SK-N-SH (cell line): ENCODE measurements at regions not wholly inside any gene's neighbourhood (a gene's known extent, or its start where the extent isn't known, plus 50 kb on each side); places are given as distances from the start of the nearest gene placed in this dataset.

Experiments
- CTCF ChIA-PET: fragments of 300-600, 350-600 bp; formaldehyde crosslinking; extraction: SDS; loops from one replicate; lab custom pipeline; 2021; lab: Yijun Ruan, JAX
- POLR2A ChIA-PET: fragments of 350-600 bp; sonication (Branson Sonifier 250); formaldehyde crosslinking; extraction: SDS; loops from one replicate; lab custom pipeline; 2020; ENCODE audit warnings: antibody characterized with exemption, inconsistent platforms; lab: Yijun Ruan, JAX
- DNase-seq: peaks from one replicate; pipeline ENCODE4 v3.0.0; 2012
- H2AFZ ChIP-seq: fragments of 200-600 bp; sonication (generic); 2 replicates; pipeline ENCODE4 v1.8.1; 2016; ENCODE audit warnings: antibody characterized with exemption, mild to moderate bottlenecking, low read depth
- H3F3A ChIP-seq: fragments of 200-600 bp; sonication (generic); replicated peaks from 2 replicates; pipeline ENCODE3; 2016; ENCODE audit warnings: antibody characterized with exemption, mild to moderate bottlenecking; ENCODE audit not compliant: insufficient read depth
- H3K27ac ChIP-seq, 2 experiments: fragments of 200-500 bp in 1 of 2; fragments of 200-600 bp in 1 of 2; sonication (Bioruptor generic) in 1 of 2; sonication (generic), shearing (Covaris generic) in 1 of 2; 2 replicates each; pipeline versions ENCODE4 v1.5.1 to v1.6.1; 2014 to 2016; ENCODE audit warnings: low read depth in 2 of 2, inconsistent platforms in 1 of 2, low read length in 1 of 2, mild to moderate bottlenecking in 1 of 2, mixed read lengths in 1 of 2
- H3K27me3 ChIP-seq: fragments of 200-600 bp; sonication (generic), shearing (Covaris generic); 2 replicates; pipeline ENCODE4 v1.6.1; 2016; ENCODE audit warnings: mixed run types; ENCODE audit not compliant: insufficient read depth
- H3K36me3 ChIP-seq, 2 experiments: fragments of 200-500 bp in 1 of 2; fragments of 200-600 bp in 1 of 2; sonication (Bioruptor generic) in 1 of 2; sonication (generic) in 1 of 2; replicated peaks in 1 of 2; 2 replicates each; pipeline versions ENCODE3 to v1.5.1; 2014 to 2016; ENCODE audit warnings: low read length in 1 of 2, mild to moderate bottlenecking in 1 of 2; ENCODE audit not compliant: insufficient read depth in 2 of 2, control insufficient read depth in 1 of 2
- H3K4me1 ChIP-seq, 2 experiments: fragments of 200-500 bp in 1 of 2; fragments of 200-600 bp in 1 of 2; sonication (Bioruptor generic) in 1 of 2; sonication (generic), shearing (Covaris generic) in 1 of 2; 2 replicates each; pipeline versions ENCODE4 v1.5.1 to v1.6.1; 2014 to 2016; ENCODE audit warnings: low read depth in 1 of 2, low read length in 1 of 2, mixed run types in 1 of 2; ENCODE audit not compliant: insufficient read depth in 2 of 2, control insufficient read depth in 1 of 2
- H3K4me2 ChIP-seq: fragments of 200-600 bp; sonication (generic), shearing (Covaris generic); 2 replicates; pipeline ENCODE4 v1.6.1; 2017; ENCODE audit warnings: mixed run types
- H3K4me3 ChIP-seq, 2 experiments: fragments of 200-500 bp in 1 of 2; fragments of 200-600 bp in 1 of 2; sonication (Bioruptor generic) in 1 of 2; sonication (generic), shearing (Covaris generic) in 1 of 2; 2 replicates each; pipeline versions ENCODE4 v1.5.1 to v1.8.1; 2014 to 2016; ENCODE audit warnings: low read depth in 2 of 2, inconsistent platforms in 1 of 2, low read length in 1 of 2, mild to moderate bottlenecking in 1 of 2, mixed read lengths in 1 of 2, moderate library complexity in 1 of 2
- H3K79me2 ChIP-seq: fragments of 200-600 bp; sonication (generic); 2 replicates; pipeline ENCODE4 v1.8.1; 2017; ENCODE audit warnings: mild to moderate bottlenecking; ENCODE audit not compliant: insufficient read depth
- H3K9ac ChIP-seq: fragments of 200-600 bp; sonication (generic); 2 replicates; pipeline ENCODE4 v1.6.1; 2017; ENCODE audit warnings: mixed run types
- H3K9me2 ChIP-seq: fragments of 200-600 bp; sonication (generic); 2 replicates; pipeline ENCODE4 v1.6.1; 2017; ENCODE audit warnings: mixed run types
- H3K9me3 ChIP-seq: fragments of 200-600 bp; sonication (generic); 2 replicates; pipeline ENCODE4 v1.6.1; 2017; ENCODE audit warnings: mixed run types, mild to moderate bottlenecking, moderate library complexity
- H4K20me1 ChIP-seq: fragments of 200-600 bp; sonication (generic); 2 replicates; pipeline ENCODE4 v1.6.1; 2017; ENCODE audit warnings: mild to moderate bottlenecking, mixed run types; ENCODE audit not compliant: insufficient read depth
- CHD2 ChIP-seq: fragments of 150-350 bp; IDR thresholded peaks from 2 replicates; pipeline ENCODE4 v1.6.1; 2018; ENCODE audit warnings: low read length; ENCODE audit not compliant: partially characterized antibody
- CTCF ChIP-seq: fragments of 200-600 bp; sonication (generic); IDR thresholded peaks from 2 replicates; pipeline ENCODE4 v1.6.1; 2017; ENCODE audit warnings: antibody characterized with exemption, mild to moderate bottlenecking, moderate library complexity
- ELF1 ChIP-seq: IDR thresholded peaks from 2 replicates; pipeline ENCODE4 v1.4.0; 2012
- FOSL2 ChIP-seq: IDR thresholded peaks from 2 replicates; pipeline ENCODE4 v1.4.0; 2012; ENCODE audit warnings: low read depth, mild to moderate bottlenecking, moderate library complexity, borderline replicate concordance
- FOXJ3 ChIP-seq: sonication (generic); formaldehyde crosslinking; IDR thresholded peaks from 2 replicates; pipeline ENCODE4 v1.5.1; 2020; ENCODE audit warnings: mild to moderate bottlenecking, missing genetic modification reagents
- FOXM1 ChIP-seq: IDR thresholded peaks from 2 replicates; pipeline ENCODE4 v1.4.0; 2012; ENCODE audit warnings: low read depth, mild to moderate bottlenecking
- IRF3 ChIP-seq: fragments of 150-350 bp; IDR thresholded peaks from 2 replicates; pipeline ENCODE4 v1.6.1; 2016; ENCODE audit warnings: mild to moderate bottlenecking, low read depth, low read length
- MEF2A ChIP-seq: IDR thresholded peaks from 2 replicates; pipeline ENCODE4 v1.4.0; 2012; ENCODE audit warnings: low read depth, borderline replicate concordance
- MXI1 ChIP-seq: IDR thresholded peaks from 2 replicates; pipeline ENCODE4 v1.6.1; 2012; ENCODE audit warnings: mild to moderate bottlenecking, low read depth, low read length, improper control_type of control experiment
- PBX3 ChIP-seq: IDR thresholded peaks from 2 replicates; pipeline ENCODE4; 2012
- POLR2AphosphoS5 ChIP-seq: IDR thresholded peaks from 2 replicates; pipeline ENCODE4 v1.6.1; 2012; ENCODE audit warnings: low read depth, low read length
- RAD21 ChIP-seq: IDR thresholded peaks from 2 replicates; pipeline ENCODE4 v1.6.1; 2012; ENCODE audit warnings: mild to moderate bottlenecking, low read length
- REST ChIP-seq: IDR thresholded peaks from 2 replicates; pipeline ENCODE4 v1.6.1; 2012; ENCODE audit warnings: mild to moderate bottlenecking, low read depth, low read length, moderate library complexity
- RXRA ChIP-seq: IDR thresholded peaks from 2 replicates; pipeline ENCODE4 v1.4.0; 2012; ENCODE audit warnings: low read depth, mild to moderate bottlenecking, borderline replicate concordance
- SIN3A ChIP-seq: IDR thresholded peaks from 2 replicates; pipeline ENCODE4 v1.6.1; 2012; ENCODE audit warnings: low read depth, mild to moderate bottlenecking, low read length, moderate library complexity, borderline replicate concordance
- SMC3 ChIP-seq: IDR thresholded peaks from 2 replicates; pipeline ENCODE4 v1.6.1; 2012; ENCODE audit warnings: low read depth, low read length, improper control_type of control experiment
- USF2 ChIP-seq: fragments of 150-350 bp; IDR thresholded peaks from 2 replicates; pipeline ENCODE4 v1.6.1; 2017; ENCODE audit warnings: antibody characterized with exemption, low read length, low read depth, borderline replicate concordance
- YY1 ChIP-seq: IDR thresholded peaks from 2 replicates; pipeline ENCODE4 v1.4.0; 2012; ENCODE audit warnings: low read depth, mild to moderate bottlenecking
- WGBS: methylation state at CpG from one replicate; pipeline ENCODE4 v1.1.6; 2017; ENCODE audit warnings: low lambda C conversion rate; 5-methylcytosine and 5-hydroxymethylcytosine counted together

GRCh38 chr1:56223968-56224367 lies 355.4 kb downstream of the PLPP3 start:
- Histone ChIP-seq H3K4me2 (no peak overlapping the region), H3K9ac (no peak overlapping the region), H4K20me1 (no peaks in the 10 kb centered on the region), H3K4me3 (no peak overlapping the region), H3K27me3 (no peaks in the 10 kb centered on the region), H2AFZ (no peak overlapping the region), H3K9me3 (no peaks in the 10 kb centered on the region), H3K4me1 (no peaks in the 10 kb centered on the region; a peak in 1 of 4 replicates), H3K9me2 (no peaks in the 10 kb centered on the region), H3F3A (no peaks in the 10 kb centered on the region), H3K36me3 (no peaks in the 10 kb centered on the region), H3K27ac (no peak overlapping the region), H3K79me2 (no peaks in the 10 kb centered on the region)
- 64% methylated on average over 2 of the region's 2 CpGs for WGBS
- CTCF ChIA-PET = interaction anchor here (0.9 to 1.7 kb wide), 3 partner anchors 23 to 848 kb away, joined by 3 to 4 read pairs (median 3); no protein-coding TSS in a partner anchor
- POLR2A ChIA-PET = no interaction called here
- DNase-seq = no peak
- TF ChIP-seq YY1 (no peak), FOSL2 (no peak), SMC3 (no peak), PBX3 (no peak), POLR2AphosphoS5 (no peak), REST (no peak), FOXJ3 (no peak), ELF1 (no peak), USF2 (no peak), FOXM1 (no peak), CTCF (no peak), SIN3A (no peak), IRF3 (no peak), RXRA (no peak), CHD2 (no peak), RAD21 (no peak), MXI1 (no peak), MEF2A (no peak)
